Endodermal cell (in vitro differentiated cells): ENCODE measurements at regions not wholly inside any gene's neighbourhood (a gene's known extent, or its start where the extent isn't known, plus 50 kb on each side); places are given as distances from the start of the nearest gene placed in this dataset.
"Not testable (repeated sequence)": the region's sequence is repeated elsewhere in the genome, so short reads cannot be mapped to it uniquely, and the experiment has no call there.

Source experiments
- DNase-seq: peaks from one replicate; pipeline ENCODE4 v3.0.0-alpha.2; 2017
- H3K27ac ChIP-seq: 2 replicates; pipeline ENCODE4 v1.5.1; 2013; ENCODE audit warnings: mild to moderate bottlenecking, low read depth, low read length, moderate library complexity
- H3K27me3 ChIP-seq: 2 replicates; pipeline ENCODE4 v1.6.1; 2013; ENCODE audit warnings: mild to moderate bottlenecking, low read length, moderate library complexity; ENCODE audit not compliant: insufficient read depth, control insufficient read depth, poor library complexity, severe bottlenecking
- H3K36me3 ChIP-seq: 2 replicates; pipeline ENCODE4 v1.7.0; 2013; ENCODE audit warnings: mild to moderate bottlenecking, low read length, moderate library complexity; ENCODE audit not compliant: control insufficient read depth, insufficient read depth
- H3K4me1 ChIP-seq: one replicate; pipeline ENCODE4 v1.7.0; 2013; ENCODE audit warnings: low read length; ENCODE audit not compliant: control insufficient read depth, insufficient read depth
- H3K4me3 ChIP-seq: 2 replicates; pipeline ENCODE4 v1.5.1; 2013; ENCODE audit warnings: mild to moderate bottlenecking, low read length, moderate library complexity
- H3K9ac ChIP-seq: 2 replicates; pipeline ENCODE4 v1.6.1; 2013; ENCODE audit warnings: mild to moderate bottlenecking, low read length, moderate library complexity; ENCODE audit not compliant: poor library complexity, severe bottlenecking; ENCODE audit errors: extremely low read depth
- H3K9me3 ChIP-seq: 2 replicates; pipeline ENCODE4 v1.6.1; 2013; ENCODE audit warnings: mild to moderate bottlenecking, low read length, moderate library complexity; ENCODE audit not compliant: control insufficient read depth
- H3K27ac Mint-ChIP-seq: 2 replicates; pipeline ENCODE4 v1.8.0; 2020; ENCODE audit warnings: mixed read lengths
- H3K27me3 Mint-ChIP-seq: 2 replicates; pipeline ENCODE4 v1.8.0; 2021; ENCODE audit warnings: mild to moderate bottlenecking, mixed read lengths; ENCODE audit not compliant: insufficient read depth
- H3K36me3 Mint-ChIP-seq: 2 replicates; pipeline ENCODE4 v1.8.0; 2020; ENCODE audit warnings: low read depth, mixed read lengths
- H3K4me1 Mint-ChIP-seq: 2 replicates; pipeline ENCODE4 v1.8.0; 2020; ENCODE audit warnings: mixed read lengths
- H3K4me3 Mint-ChIP-seq: 2 replicates; pipeline ENCODE4 v1.8.0; 2020; ENCODE audit warnings: mild to moderate bottlenecking, moderate library complexity, mixed read lengths
- H3K9me3 Mint-ChIP-seq: 2 replicates; pipeline ENCODE4 v1.8.0; 2020; ENCODE audit warnings: mild to moderate bottlenecking, mixed read lengths
- WGBS, 2 experiments: methylation state at CpG; one replicate each; pipeline versions ENCODE4 v1.1.5 to v1.1.7; 2013; ENCODE audit warnings: missing lambda C conversion rate in 2 of 2, mixed read lengths in 1 of 2; ENCODE audit not compliant: insufficient coverage in 1 of 2, insufficient read length in 1 of 2; 5-methylcytosine and 5-hydroxymethylcytosine counted together

DNA sequence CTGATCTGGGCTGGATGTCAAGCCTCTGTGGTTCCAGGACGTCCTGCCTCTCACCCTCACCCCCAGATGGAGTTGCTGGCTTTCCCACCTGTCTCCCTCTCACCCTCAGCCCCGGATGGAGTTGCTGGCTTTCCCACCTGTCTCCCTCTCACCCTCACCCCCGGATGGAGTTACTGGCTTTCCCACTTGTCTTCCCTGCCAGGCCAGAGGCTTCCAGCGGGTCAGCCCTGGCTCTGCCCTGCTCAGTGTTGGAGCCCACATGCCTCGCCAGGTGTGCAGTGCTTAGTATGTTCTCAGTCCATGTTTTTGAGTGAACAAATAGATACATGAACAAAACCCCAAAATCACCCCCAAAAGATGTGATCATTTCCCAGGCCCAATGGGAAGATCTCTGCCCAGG, 127.6 kb downstream of the LRRC37A3 start:
- not testable (repeated sequence) for H3K9me3 Mint-ChIP-seq, H3K27me3 ChIP-seq, H3K4me1 ChIP-seq, H3K4me3 ChIP-seq, H3K27me3 Mint-ChIP-seq, H3K4me3 Mint-ChIP-seq, H3K9ac ChIP-seq, H3K9me3 ChIP-seq, H3K36me3 ChIP-seq, H3K27ac ChIP-seq, DNase-seq, H3K36me3 Mint-ChIP-seq, H3K4me1 Mint-ChIP-seq
- peak overlapping the region; percentile 35 for H3K27ac Mint-ChIP-seq
- 67 to 96% methylated on average over 1 to 4 of the region's 5 CpGs for WGBS, 2 experiments

- H3K27me3 ChIP-seq, DNase-seq, H3K4me3 ChIP-seq, H3K4me3 Mint-ChIP-seq, H3K9me3 ChIP-seq, H3K9ac ChIP-seq, H3K27me3 Mint-ChIP-seq, H3K27ac Mint-ChIP-seq, H3K9me3 Mint-ChIP-seq, H3K4me1 ChIP-seq, H3K36me3 ChIP-seq, H3K4me1 Mint-ChIP-seq, H3K27ac ChIP-seq: not testable (repeated sequence)
- 80 to 97% methylated on average over 2 to 7 of the region's 12 CpGs for WGBS, 2 experiments
- peaks cover 10% of the 10 kb centered on the region for H3K36me3 Mint-ChIP-seq
Observed at GRCh38 chr17:64791226-64791625, 128.1 kb downstream of the LRRC37A3 start.

DNA sequence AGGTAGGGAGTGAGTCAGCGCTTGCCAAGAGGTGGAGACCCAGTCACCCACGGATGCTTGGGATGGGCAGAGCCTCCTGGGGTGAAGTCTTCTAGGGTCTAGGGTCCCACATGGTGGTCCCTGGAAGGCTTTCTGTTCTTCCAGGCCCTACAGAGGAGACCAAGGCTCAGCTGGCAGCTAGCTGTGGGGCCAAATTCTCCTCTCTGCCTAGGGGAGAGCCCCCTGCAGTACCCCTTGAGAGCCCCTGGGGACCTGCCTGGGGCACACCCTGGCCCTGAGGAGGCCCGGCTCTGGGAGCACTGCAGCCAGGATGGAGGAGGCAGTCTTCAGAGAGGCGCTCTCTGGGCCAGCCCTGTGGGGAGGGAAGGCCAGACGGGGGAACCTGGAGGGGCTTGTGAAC, 128.6 kb upstream of the SMURF2 start:
- DNase-seq, H3K27ac ChIP-seq, H3K9ac ChIP-seq, H3K27ac Mint-ChIP-seq, H3K27me3 Mint-ChIP-seq, H3K4me3 Mint-ChIP-seq, H3K9me3 Mint-ChIP-seq, H3K4me1 ChIP-seq, H3K36me3 ChIP-seq, H3K4me3 ChIP-seq, H3K9me3 ChIP-seq, H3K27me3 ChIP-seq, H3K4me1 Mint-ChIP-seq: not testable (repeated sequence)
- WGBS, 2 experiments, result 82% methylated on average over 5 of the region's 5 CpGs; no CpG with 5 or more reads in 1 of the 2 experiments
- H3K36me3 Mint-ChIP-seq, result peaks cover 14% of the 10 kb centered on the region

DNA sequence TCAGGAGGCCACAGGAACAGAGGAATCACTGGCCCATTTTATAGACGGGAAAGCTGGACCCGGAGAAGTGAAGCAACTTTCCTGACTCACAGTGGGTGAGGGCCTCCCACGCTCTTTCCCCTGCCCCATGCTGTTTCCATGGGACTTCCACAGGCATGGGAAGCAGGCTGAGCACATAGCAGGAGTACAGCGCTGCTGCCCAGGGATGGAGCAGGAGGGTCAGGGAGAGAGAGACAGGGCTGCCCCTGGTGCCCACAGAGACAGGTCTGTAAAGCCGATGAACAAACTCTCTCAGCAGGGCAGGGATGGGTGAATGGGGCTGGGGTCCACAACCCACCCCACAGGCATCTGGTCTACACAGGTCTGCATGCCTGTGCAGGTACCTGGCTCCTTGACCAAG, 128.1 kb upstream of the SMURF2 start:
- H3K9me3 ChIP-seq, H3K27ac ChIP-seq, DNase-seq, H3K27me3 ChIP-seq, H3K9me3 Mint-ChIP-seq, H3K9ac ChIP-seq, H3K4me1 Mint-ChIP-seq, H3K4me3 ChIP-seq, H3K4me1 ChIP-seq, H3K36me3 ChIP-seq, H3K27ac Mint-ChIP-seq, H3K27me3 Mint-ChIP-seq, H3K4me3 Mint-ChIP-seq: not testable (repeated sequence)
- 82 to 100% methylated on average over 1 to 5 of the region's 5 CpGs for WGBS, 2 experiments
- H3K36me3 Mint-ChIP-seq, result peaks cover 16% of the 10 kb centered on the region

- H3K27me3 ChIP-seq, H3K9me3 Mint-ChIP-seq, H3K4me3 Mint-ChIP-seq, DNase-seq, H3K4me3 ChIP-seq, H3K9ac ChIP-seq, H3K27me3 Mint-ChIP-seq, H3K9me3 ChIP-seq, H3K27ac ChIP-seq, H3K4me1 ChIP-seq, H3K27ac Mint-ChIP-seq, H3K4me1 Mint-ChIP-seq, H3K36me3 ChIP-seq: not testable (repeated sequence)
- peaks cover 19% of the 10 kb centered on the region for H3K36me3 Mint-ChIP-seq
- WGBS, 2 experiments, result 84 to 86% methylated on average over 2 to 8 of the region's 8 CpGs
Observed at GRCh38 chr17:64789061-64789445, 126.9 kb upstream of the SMURF2 start.
